KOPT-K1 (cell line): ENCODE measurements at regions not wholly inside any gene's neighbourhood (a gene's known extent, or its start where the extent isn't known, plus 50 kb on each side); places are given as distances from the start of the nearest gene placed in this dataset.
"Not testable (repeated sequence)": the region's sequence is repeated elsewhere in the genome, so short reads cannot be mapped to it uniquely, and the experiment has no call there.

Experiments used
- H3K27ac ChIP-seq: fragments of 200-600 bp; sonication (generic); 2 replicates; pipeline ENCODE4 v1.5.1; 2016; ENCODE audit warnings: antibody characterized with exemption, mild to moderate bottlenecking, low read depth, low read length; ENCODE audit not compliant: poor library complexity, severe bottlenecking
- H3K36me3 ChIP-seq: fragments of 200-600 bp; sonication (generic); 2 replicates; pipeline ENCODE4 v1.5.1; 2017; ENCODE audit warnings: antibody characterized with exemption, mild to moderate bottlenecking, low read length, moderate library complexity; ENCODE audit not compliant: insufficient read depth
- H3K9me3 ChIP-seq: fragments of 200-600 bp; sonication (generic); 2 replicates; pipeline ENCODE4 v1.5.1; 2017; ENCODE audit warnings: antibody characterized with exemption, low read length, mild to moderate bottlenecking; ENCODE audit not compliant: insufficient read depth, poor library complexity, severe bottlenecking

- H3K9me3 ChIP-seq = no peaks in the 10 kb centered on the region
- H3K36me3 ChIP-seq = no peaks in the 10 kb centered on the region
- no peak overlapping the region for H3K27ac ChIP-seq
Measured at GRCh38 chr2:194452504-194452903, 1204.5 kb upstream of the SLC39A10 start.

- Histone ChIP-seq H3K27ac (no peak overlapping the region), H3K9me3 (no peaks in the 10 kb centered on the region), H3K36me3 (no peaks in the 10 kb centered on the region)
Measured at GRCh38 chr2:194445226-194445625, 1211.8 kb upstream of the SLC39A10 start.

GRCh38 chr2:194443926-194444325 lies 1213.1 kb upstream of the SLC39A10 start:
- H3K9me3 ChIP-seq = no peaks in the 10 kb centered on the region
- H3K36me3 ChIP-seq = no peaks in the 10 kb centered on the region
- no peak overlapping the region for H3K27ac ChIP-seq

GRCh38 chr2:194424683-194425209 lies 1232.3 kb upstream of the SLC39A10 start:
- Histone ChIP-seq H3K36me3 (no peaks in the 10 kb centered on the region), H3K9me3 (no peaks in the 10 kb centered on the region), H3K27ac (no peak overlapping the region)

GRCh38 chr2:194411221-194411620 lies 1245.8 kb upstream of the SLC39A10 start:
- Histone ChIP-seq H3K9me3 (no peaks in the 10 kb centered on the region), H3K36me3 (no peaks in the 10 kb centered on the region), H3K27ac (no peak overlapping the region)

GRCh38 chr2:194395818-194396217 lies 1261.2 kb upstream of the SLC39A10 start:
- Histone ChIP-seq H3K27ac (no peak overlapping the region), H3K9me3 (no peaks in the 10 kb centered on the region)

GRCh38 chr2:194385376-194385775 lies 1271.7 kb upstream of the SLC39A10 start:
- H3K36me3 ChIP-seq = no peaks in the 10 kb centered on the region
- H3K27ac ChIP-seq = no peak overlapping the region
- H3K9me3 ChIP-seq = peaks cover 27% of the 10 kb centered on the region

More at GRCh38 chr2:194395818-194396217, 1261.2 kb upstream of the SLC39A10 start:
- no peaks in the 10 kb centered on the region for H3K36me3 ChIP-seq

GRCh38 chr2:194383401-194383800 lies 1273.6 kb upstream of the SLC39A10 start:
- no peaks in the 10 kb centered on the region for H3K36me3 ChIP-seq
- H3K27ac ChIP-seq = no peak overlapping the region
- H3K9me3 ChIP-seq = peaks cover 27% of the 10 kb centered on the region

- H3K27ac ChIP-seq = no peak overlapping the region
- peaks cover 27% of the 10 kb centered on the region for H3K9me3 ChIP-seq
- no peaks in the 10 kb centered on the region for H3K36me3 ChIP-seq
Measured at GRCh38 chr2:194382221-194382620, 1274.8 kb upstream of the SLC39A10 start.

GRCh38 chr2:194380011-194380410 lies 1277.0 kb upstream of the SLC39A10 start:
- Histone ChIP-seq H3K9me3 (peaks cover 20% of the 10 kb centered on the region), H3K27ac (no peak overlapping the region), H3K36me3 (no peaks in the 10 kb centered on the region)

GRCh38 chr2:194367390-194367789 lies 1289.6 kb upstream of the SLC39A10 start:
- H3K9me3 ChIP-seq, H3K27ac ChIP-seq, H3K36me3 ChIP-seq: not testable (repeated sequence)

GRCh38 chr2:194363878-194364277 lies 1293.1 kb upstream of the SLC39A10 start:
- Histone ChIP-seq H3K9me3 (no peaks in the 10 kb centered on the region), H3K27ac (no peak overlapping the region), H3K36me3 (no peaks in the 10 kb centered on the region)

GRCh38 chr2:194363295-194363694 lies 1293.7 kb upstream of the SLC39A10 start:
- Histone ChIP-seq H3K36me3 (no peaks in the 10 kb centered on the region), H3K27ac (no peak overlapping the region), H3K9me3 (no peaks in the 10 kb centered on the region)

- no peaks in the 10 kb centered on the region for H3K36me3 ChIP-seq
- H3K9me3 ChIP-seq = no peaks in the 10 kb centered on the region
- no peak overlapping the region for H3K27ac ChIP-seq
Measured at GRCh38 chr2:194352505-194352904, 1304.5 kb upstream of the SLC39A10 start.

- Histone ChIP-seq H3K27ac (no peak overlapping the region), H3K36me3 (no peaks in the 10 kb centered on the region), H3K9me3 (no peaks in the 10 kb centered on the region)
Measured at GRCh38 chr2:194346193-194346592, 1310.8 kb upstream of the SLC39A10 start.

- Histone ChIP-seq H3K9me3 (no peaks in the 10 kb centered on the region), H3K27ac (no peak overlapping the region), H3K36me3 (no peaks in the 10 kb centered on the region)
Measured at GRCh38 chr2:194345347-194345746, 1311.7 kb upstream of the SLC39A10 start.
